Inferior parietal cortex (tissue), 1 donor: ENCODE measurements at regions not wholly inside any gene's neighbourhood (a gene's known extent, or its start where the extent isn't known, plus 50 kb on each side); places are given as distances from the start of the nearest gene placed in this dataset.
"Not testable (repeated sequence)": the region's sequence is repeated elsewhere in the genome, so short reads cannot be mapped to it uniquely, and the experiment has no call there.

Experiments used
- DNase-seq: peaks from one replicate; pipeline ENCODE4 v3.0.0-alpha.2; 2016; ENCODE audit errors: extremely low spot score

DNA sequence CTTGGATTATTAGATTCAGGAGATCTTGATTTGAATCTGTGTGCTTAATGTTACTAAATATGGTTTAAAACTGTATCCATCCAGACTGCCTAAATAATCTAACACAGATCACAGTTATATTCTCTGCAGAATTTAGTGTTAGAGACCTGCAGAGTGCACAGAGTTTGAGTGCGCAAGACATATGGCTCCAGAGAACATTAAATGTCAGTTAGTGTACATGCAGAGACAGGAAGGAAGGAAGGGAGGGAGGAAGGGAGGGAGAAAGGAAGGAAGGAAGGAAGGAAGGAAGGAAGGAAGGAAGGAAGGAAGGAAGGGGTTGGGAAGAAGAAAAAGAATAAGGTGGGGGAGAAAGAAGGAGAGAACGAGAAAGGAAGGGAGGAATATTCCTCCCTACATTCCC is 210.0 kb upstream of the COX7C start:
- no peak for DNase-seq

DNA sequence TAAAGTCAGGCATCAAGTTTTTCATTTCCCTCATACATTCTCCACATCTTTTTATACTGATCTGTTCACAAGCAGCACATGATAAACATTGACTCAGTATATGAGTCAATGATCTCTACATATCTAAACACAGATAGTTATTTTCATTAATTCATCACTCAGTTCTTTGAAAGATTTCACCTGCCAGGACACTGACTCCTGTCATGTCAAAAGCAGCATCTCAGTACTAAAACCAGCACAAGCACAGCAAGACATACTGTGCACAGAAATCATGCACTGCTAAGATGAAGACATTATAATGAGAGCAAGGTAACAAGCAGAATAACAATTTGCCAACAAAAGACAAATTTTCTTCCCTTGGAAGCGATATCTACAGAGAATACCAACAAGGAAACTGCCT is 206.1 kb upstream of the COX7C start:
- no peak for DNase-seq

DNA sequence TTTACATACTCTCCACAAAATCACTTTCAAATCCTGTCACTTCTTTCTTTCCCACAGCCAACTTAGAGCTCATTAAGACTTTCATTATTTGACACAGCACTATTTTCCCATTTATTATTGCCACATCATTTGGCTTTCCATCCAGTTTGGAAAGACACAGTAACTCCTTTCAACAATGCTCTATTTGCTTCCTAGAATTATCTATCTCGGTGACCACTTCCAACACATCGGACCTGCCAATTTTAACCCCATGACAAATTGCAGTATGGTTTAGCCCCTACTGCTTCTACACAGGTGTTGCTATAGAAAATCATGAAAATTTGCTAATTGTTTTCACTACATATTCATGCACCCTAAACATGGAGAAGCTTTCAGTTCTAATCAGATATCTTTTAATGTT is 190.6 kb upstream of the COX7C start:
- DNase-seq, result no peak

DNA sequence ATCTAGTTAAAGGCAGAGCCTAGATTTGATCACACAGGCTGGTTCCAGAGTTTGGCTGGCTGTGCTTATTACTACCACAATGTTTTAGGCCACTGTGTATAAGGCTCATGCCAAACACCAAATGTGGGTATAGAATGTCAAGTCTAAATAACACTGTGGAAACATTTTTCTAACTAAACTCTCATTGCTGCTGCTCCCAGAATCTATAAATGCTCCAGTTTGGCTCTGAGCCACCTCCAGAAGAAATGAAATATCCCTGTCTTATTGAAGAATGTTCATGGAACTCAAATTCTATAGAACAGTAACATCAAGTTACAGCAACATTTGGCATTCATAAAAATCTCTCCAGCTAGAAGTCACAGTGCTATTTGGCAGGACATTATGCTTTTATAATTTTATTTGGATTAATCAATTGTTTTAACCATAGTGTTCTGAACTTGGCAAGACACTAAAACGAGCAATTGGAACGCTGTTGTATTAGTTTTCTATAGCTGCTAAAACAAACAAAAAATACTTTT is 178.1 kb upstream of the COX7C start:
- DNase-seq, result no peak

DNA sequence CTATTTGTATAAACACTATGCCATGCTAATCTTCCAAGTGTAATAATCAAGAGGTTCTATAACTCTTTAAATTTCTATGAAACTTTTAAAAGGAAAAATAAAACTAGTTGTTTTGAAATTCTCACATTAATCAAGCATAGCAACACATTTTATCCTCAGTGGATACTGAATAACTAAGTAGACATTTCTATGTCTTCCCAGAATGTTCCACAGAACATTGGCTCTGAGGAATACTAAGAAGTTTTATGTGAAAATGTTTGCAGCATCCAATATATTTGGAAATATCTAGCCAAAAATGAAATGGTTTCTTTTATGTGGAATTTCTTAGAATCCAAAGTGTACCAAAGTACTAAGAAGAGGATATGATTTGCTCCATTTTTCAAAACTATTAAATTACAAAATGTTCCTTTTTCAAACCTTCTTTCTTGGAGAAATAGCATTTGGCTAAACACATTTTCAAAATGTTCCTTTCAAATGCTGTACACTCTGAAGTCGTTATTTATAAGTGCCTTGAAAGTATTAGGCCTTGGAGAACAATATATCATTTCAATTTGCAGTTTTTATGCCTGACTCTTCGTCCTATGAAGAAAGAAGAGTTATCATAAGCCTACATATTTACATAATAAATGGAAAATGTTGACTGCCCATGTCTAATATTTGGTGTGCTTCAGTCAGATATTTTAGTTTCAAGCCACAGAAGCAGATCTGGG is 175.6 kb upstream of the COX7C start:
- no peak for DNase-seq

DNA sequence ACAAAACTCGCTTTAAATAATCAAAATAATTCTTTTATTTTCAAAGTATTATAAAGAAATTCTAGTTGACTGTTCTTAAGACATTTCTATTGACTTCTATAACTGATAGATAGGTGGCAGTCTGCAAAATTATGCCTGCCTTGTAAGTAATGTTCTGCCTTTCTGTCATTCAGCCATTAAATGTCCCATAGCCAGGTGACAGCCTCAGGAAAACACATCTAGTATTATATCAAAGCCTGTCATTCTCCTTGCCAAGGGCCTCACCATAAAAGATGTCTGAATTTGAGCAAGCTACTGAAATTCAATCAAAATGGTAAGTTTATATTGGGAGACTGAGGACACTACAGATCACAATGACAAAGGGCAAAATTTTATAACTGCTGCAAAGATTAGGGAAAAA is 170.4 kb upstream of the COX7C start:
- no peak for DNase-seq

DNA sequence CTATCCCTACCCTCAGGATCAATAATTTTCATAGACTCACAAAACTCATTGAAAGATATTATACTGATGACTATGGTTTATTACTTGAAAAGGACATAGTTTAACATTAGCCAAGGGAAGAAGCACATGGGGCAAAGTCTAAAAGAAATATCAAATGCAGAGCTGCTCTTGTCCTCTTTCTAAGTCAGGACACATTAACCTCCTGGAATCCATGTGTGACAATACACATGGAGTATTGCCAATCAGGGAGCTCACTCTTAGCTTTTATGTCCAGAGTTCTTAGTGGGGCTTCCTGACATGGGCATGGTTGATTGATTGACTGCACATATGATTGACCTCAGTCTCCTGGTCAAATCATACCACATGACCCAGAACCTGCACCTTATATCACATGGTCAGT is 165.5 kb upstream of the COX7C start:
- no peak for DNase-seq

DNA sequence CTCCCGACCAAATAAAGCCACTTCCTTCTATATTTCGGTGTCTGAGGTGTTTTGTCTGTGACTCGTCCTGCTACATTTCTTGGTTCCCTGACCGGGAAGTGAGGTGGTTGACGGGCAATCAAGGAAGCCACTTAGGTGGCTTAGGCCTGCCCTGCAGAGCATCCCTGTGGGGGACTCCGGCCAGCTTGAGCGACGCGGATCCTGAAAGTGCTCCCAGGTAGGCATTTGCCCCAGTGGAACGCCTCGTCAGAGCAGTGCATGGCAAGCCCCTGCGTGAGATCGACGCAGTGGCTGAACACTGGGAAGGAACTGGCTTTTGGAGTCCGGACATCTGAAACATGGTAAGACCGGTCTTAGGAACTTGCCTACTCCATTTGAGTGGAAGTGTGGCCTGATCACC is 157.2 kb upstream of the COX7C start:
- no peak for DNase-seq

DNA sequence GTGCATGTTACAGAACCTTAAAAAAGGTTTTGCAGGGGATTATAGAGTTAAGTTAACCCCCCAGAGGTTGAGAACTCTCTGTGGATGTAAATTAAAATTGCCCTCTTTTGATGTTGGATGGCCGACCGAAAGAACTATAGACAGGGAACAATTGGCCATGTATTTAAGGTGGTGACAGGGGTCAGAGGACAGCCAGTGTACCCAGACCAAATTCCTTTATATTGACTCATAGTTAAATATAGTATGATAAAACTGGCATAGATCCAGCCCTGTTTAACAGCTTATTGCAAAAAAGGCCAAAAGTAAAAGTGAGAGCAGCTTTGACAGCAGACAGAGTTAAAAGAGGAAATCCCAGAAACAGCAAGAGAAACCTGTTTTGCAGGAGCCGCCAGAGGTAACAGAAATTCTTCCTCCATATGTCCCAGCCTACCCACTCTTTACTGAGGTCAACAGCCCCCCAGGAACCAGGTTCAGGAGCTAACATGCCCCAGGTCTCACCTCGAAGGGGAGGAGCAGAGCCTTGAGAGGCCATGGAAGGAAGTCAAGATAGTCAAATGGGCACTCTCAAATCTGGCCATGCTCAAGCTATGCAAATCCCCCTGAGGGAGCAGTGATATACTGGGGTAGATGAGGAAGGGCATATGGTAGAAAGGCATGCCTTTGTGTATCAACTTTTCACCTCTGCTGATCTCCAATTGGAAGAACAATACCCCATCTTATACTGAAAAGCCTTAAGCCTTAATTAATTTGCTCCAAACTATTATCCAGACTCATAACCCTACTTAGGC is 156.4 kb upstream of the COX7C start:
- no peak for DNase-seq

DNA sequence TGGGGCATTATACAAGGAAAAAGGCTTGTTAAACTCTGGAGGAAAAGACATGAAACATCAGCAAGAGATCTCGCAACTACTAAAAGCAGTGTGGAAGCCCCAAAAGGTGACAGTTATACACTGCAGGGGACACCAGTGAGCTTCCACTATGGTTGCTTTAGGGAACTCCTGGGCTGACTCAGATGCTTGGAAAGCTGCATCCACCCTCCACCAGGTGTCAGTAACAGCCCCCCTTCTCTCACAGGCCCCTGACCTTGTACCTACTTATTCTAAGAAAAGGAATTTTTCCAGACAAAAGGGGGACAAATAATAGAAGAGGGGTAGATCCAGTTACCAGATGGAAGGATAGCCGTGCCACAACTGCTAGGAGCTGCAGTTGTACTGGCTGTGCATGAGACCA is 154.4 kb upstream of the COX7C start:
- DNase-seq, result no peak

DNA sequence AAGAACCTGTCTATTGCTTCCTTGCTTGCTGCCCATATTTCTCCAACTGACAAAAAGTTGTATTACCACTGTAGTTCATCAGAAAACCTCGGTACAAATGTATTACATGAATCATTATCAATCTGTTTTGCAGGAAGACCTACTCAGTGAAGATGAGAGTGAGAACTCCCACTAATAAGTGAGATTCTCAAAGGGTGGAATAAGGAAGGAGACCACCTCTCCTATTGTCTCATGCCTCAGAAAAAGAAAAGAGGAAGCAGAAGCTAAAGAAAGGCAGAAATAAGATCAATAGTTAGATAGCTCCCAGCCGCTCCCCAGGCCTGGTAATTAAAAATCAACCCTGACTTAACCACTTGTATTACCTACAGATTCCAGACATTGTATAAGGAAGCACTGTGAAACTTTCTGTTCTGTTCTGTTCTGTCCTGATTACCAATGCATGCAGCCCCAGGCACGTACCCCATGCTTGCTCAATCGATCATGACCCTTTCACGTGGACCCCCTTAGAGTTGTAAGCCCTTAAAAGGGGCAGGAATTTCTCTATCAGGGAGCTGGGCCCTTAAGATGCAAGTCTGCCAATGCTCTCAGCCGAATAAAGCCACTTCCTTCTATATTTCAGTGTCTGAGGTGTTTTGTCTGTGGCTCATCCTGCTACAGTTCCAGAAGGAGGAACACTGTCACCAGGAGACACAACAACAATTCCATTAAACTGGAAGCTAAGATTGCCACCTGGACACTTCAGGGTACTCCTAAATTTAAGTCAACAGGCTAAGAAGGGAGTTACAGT is 152.5 kb upstream of the COX7C start:
- no peak for DNase-seq

DNA sequence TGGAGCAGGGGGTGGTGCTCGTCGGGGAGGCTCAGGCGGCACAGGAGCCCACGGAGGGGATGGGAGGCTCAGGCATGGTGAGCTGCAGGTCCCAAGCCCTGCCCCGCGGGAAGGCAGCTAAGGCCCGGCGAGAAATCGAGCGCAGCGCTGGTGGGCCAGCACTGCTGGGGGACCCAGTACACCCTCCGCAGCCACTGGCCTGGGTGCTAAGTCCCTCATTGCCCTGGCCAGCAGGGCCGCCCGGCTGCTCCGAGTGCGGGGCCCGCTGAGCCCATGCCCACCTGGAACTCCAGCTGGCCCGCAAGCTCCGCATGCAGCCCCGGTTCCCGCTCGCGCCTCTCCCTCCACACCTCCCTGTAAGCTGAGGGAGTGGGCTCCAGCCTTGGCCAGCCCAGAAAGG is 151.0 kb upstream of the COX7C start:
- not testable (repeated sequence) for DNase-seq

DNA sequence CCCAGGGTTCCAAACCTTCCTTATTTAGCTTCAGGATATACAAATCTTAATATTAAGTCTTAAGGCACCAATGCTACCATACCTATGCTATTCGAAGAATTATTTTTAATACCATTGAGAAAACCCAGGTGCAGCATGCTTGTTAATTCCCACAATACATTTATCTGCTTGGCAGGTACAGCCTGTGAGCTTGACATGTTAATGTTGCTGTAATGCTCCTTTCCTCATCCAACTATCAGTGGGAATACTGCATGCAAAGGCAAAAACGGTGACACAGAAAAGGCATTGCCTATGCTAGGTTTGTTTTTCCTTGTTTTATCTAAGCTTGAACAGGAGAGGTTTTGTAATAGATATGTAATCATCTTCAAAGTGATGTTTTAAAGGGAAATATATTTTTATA is 135.7 kb upstream of the COX7C start:
- no peak for DNase-seq

DNA sequence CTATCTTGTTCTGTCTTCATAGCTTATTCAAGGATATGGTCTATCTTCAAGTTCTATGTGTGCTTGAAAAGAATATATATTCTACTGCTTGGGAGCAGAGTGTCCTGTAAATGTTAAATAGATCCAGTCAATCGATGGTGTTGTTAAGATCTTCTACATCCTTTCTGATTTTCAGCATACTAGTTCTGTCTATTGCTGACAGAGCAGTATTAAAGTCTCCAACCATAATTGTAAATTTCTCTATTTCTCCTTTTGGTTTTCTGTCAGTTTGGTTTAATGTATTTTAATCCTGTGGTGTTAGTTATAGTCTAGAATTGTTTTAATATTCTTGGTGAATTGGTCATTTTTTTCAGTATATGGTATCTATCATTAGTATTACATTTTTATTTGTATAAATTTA is 124.0 kb upstream of the COX7C start:
- DNase-seq, result no peak

DNA sequence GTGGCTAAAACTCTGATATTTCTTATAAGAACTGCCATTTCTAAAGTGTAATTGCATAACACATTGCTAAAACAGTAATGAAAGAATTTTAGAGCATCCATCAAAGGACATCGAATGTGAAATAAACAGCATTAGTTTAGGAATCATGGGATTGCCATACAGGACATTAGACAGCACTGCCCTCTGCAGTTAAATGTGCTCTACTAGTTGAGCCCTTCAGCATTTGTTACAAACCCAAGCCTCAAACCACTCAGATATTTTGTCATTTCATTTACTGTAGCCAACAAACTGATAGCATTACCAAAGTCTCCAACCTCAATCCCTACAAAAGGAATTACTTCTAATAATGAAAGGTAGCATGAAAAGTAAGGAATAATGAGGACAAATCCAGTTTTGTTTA is 116.8 kb upstream of the COX7C start:
- peak; percentile 5 for DNase-seq

DNA sequence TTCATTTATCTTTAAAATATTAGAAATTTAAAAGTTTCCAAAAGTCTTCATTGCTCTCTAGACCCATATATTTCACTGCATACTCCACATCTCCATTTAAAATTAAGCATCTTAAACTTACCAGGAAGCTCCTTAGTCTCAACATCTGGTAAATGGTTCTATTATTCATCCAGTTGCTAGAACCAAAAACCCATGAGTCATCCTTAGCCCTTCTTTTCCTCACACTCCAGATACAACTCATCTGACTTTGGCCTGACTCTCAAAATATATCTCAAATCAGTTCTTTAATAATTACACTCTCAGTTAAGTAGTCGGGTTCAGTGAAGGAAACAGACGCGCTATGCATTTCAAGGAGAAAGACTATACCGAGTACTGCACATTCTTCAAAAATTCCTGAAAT is 110.2 kb upstream of the COX7C start:
- DNase-seq, result no peak

DNA sequence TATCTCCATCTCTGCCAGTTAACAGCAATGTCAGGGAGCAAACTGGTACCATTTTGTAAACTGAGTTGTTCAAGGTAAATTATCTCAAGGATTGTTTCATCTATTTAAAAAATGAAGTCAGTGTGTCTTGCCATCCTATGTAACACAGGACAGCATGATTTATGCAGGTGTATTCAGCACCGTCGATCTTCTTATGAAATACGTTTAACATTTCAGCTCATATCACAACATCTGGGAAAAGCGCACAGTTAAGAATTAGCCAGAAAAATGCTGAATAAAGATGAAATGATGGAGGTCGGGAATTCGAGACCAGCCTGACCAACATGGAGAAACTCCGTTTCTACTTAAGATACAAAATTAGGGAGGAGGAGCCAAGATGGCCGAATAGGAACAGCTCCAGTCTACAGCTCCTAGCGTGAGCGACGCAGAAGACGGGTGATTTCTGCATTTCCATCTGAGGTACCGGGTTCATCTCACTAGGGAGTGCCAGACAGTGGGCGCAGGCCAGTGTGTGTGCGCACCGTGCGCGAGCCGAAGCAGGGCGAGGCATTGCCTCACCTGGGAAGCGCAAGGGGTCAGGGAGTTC is 107.3 kb upstream of the COX7C start:
- DNase-seq, result not testable (repeated sequence)

DNA sequence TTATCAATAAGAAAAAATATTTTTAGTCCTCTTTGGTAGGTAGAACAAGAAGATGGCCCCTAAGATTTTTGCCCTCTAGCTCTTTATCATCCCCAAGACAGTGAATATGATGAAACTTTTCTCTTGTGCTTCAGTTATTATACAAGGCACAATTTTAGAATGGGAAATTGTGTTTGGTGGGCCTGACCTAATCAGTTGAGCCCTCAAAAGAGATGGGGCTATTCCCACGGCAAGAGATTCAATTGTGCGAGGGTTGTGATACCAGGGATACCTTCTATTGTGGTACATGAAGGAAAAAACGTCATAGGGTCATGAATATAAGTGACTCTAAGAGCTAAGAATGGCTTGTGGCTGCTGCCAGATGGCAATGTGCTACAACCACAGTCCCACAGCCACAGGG is 94.0 kb upstream of the COX7C start:
- DNase-seq, result no peak

DNA sequence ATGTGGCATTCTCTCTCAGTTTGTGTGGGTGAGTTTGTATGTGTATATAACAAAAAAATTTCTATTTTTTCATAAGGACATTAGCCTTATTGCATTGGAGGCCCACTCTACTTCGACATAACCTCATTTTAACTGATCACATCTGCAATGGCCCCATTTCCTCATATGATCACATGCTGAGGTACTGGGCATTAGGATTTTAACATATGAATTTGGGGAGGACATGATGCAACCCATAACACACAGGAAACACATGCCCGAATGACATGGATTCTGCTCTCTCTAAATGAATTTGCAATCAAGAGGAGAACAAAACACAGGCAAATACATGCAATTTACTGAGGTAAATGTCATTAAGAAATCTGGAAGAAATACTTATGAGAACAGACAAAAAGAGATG is 92.1 kb upstream of the COX7C start:
- DNase-seq, result no peak

DNA sequence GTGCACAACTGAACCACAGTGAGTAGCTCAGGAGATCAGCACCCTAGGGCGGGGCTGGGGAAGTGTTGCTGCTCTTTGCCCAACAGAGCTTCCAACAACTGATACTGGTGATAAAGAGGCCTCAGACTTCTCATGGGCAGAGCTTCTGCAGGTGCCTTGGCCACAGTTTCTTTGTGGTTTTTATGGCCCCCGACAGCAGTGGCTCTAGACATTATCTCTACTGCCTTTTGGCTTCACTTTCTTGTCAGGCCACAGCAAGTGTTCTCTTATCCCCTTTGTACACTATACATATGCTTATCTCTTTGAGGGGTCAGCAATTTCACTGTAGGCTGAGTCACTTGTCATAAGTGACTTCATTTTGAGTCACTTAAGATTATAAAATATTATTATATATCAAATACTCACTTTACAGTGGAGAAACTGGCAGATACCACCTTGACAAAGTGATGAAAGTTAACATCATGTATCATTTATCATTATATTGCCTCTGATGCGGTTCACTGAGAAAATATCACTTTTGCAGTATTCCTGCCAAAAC is 90.9 kb upstream of the COX7C start:
- peak; percentile 17 for DNase-seq

DNA sequence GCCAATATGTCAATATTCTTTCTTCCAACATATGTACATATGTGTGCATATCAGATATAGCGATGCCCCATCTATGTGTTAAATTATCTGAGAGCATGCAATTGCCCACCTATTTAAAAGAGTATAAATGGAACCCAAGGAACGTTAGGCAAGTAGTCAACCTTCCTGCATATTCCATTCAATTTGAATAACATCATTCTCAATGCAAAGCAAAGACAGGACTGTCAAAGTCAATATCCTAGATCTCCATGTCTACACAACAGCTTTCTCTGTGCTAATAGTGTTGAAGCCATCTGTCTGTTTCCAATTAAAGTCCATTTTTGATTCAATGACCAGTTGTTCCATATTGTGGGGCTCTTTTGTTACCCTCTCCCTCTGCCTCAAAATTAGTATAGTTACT is 85.3 kb upstream of the COX7C start:
- DNase-seq, result no peak

DNA sequence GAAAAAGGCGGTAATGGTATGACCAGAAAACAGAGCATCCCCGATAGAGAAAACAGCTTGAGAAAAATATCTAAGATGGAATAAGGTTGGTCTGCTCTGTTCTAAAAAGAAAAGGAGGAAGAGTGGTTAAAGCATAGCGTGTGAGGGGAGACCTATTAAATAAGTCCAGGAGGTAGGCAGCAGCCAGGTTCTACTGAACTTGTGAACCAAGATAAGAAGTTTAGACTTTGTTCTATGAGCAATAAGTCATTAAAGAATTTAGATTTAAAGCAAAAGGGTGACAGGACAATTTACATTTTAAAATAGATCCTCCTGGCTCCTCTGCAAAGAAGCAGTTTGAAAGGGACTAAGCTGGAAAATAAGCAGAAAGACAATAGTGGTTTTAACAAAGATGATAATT is 81.3 kb upstream of the COX7C start:
- no peak for DNase-seq
